WI38 (cell line): ENCODE measurements at regions not wholly inside any gene's neighbourhood (a gene's known extent, or its start where the extent isn't known, plus 50 kb on each side); places are given as distances from the start of the nearest gene placed in this dataset.

Experiments used
- H3K4me3 ChIP-seq: 2 replicates; pipeline ENCODE4 v1.5.1; 2011; ENCODE audit warnings: low read depth, mild to moderate bottlenecking, control low read depth, low read length
- CTCF ChIP-seq: IDR thresholded peaks from 2 replicates; pipeline ENCODE4 v1.5.1; 2012; ENCODE audit warnings: low read depth, mild to moderate bottlenecking, control low read depth, low read length

- no peak overlapping the region for H3K4me3 ChIP-seq
- TF ChIP-seq CTCF: no peak
Observed at GRCh38 chr6:23319582-23319981, 750.2 kb downstream of the HDGFL1 start.

- no peak for TF ChIP-seq CTCF
- no peak overlapping the region for H3K4me3 ChIP-seq
Observed at GRCh38 chr6:23320471-23321015, 751.2 kb downstream of the HDGFL1 start.

GRCh38 chr6:23323897-23324296 is 754.5 kb downstream of the HDGFL1 start:
- no peak for TF ChIP-seq CTCF
- H3K4me3 ChIP-seq: no peak overlapping the region

- no peak overlapping the region for H3K4me3 ChIP-seq
- TF ChIP-seq CTCF: no peak
Observed at GRCh38 chr6:23325065-23325464, 755.7 kb downstream of the HDGFL1 start.

GRCh38 chr6:23327621-23328020 is 758.3 kb downstream of the HDGFL1 start:
- no peak overlapping the region for H3K4me3 ChIP-seq
- no peak for TF ChIP-seq CTCF

GRCh38 chr6:23329086-23329485 is 759.7 kb downstream of the HDGFL1 start:
- no peak overlapping the region for H3K4me3 ChIP-seq
- no peak for TF ChIP-seq CTCF

GRCh38 chr6:23330632-23331031 is 761.3 kb downstream of the HDGFL1 start:
- H3K4me3 ChIP-seq: no peak overlapping the region
- TF ChIP-seq CTCF: no peak
